Fibroblast of the conjunctiva (primary cell): ENCODE measurements at regions not wholly inside any gene's neighbourhood (a gene's known extent, or its start where the extent isn't known, plus 50 kb on each side); places are given as distances from the start of the nearest gene placed in this dataset.
A peak's percentile ranks its signal among the peaks of the same experiment; 100 is the strongest.
"Not testable (repeated sequence)": the region's sequence is repeated elsewhere in the genome, so short reads cannot be mapped to it uniquely, and the experiment has no call there.

Source experiments
- DNase-seq: peaks from one replicate; pipeline ENCODE4 v3.0.0-alpha.2; 2010; ENCODE audit warnings: low read depth

DNA sequence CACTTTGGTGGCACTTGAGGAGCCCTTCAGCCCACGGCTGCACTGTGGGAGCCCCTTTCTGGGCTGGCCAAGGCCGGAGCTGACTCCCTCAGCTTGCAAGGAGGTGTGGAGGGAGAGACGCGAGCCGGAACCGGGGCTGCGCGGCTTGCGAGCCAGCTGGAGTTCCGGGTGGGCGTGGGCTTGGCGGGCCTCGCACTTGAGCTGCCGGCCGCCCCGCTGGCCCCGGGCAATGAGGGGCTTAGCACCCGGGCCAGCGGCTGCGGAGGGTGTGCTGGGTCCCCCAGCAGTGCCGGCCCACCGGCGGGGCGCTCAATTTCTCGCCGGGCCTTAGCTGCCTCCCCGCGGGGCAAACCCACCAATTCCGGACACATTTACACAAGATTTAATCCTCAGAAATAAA lies 113.7 kb upstream of the RXFP1 start:
- not testable (repeated sequence) for DNase-seq

DNA sequence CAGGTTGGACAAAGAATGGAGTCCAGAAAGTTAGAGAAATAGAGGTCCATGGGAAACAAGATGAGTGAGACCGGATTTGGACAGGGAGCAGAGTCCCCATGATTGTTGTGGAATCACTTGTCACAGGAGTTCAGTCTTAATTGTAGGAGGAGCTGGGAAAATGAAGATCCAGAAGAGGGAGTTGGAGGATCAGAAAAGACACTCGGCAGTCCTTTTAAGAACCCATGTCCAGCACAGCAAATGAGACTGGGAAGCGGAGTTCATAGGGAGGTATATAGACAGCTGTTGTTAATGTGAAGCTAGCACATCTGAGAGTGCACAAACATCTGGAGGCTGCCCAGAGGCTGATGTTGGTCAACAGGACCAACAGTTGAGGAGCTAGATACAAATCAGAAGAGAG lies 111.4 kb upstream of the RXFP1 start:
- DNase-seq: peak; percentile 9

DNA sequence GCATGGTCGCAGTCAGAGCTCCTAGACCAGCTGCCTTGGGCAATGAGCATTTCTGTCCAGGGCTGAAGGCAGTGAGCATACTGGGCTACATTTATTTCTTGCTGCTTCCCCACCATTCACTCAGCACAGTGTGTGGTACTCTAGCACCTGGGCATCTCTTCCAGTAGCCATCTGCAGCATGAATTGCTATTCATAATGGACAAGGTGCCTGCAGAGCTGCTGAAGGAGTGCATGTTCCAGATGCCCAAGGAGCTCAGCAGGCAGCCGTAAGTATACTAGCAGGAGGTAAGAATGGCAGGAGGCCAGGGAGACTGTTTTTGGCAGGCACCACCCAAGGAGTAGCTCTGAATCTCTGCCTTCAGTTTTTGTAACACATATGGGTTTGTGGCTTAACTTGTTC lies 110.4 kb upstream of the RXFP1 start:
- DNase-seq: no peak

DNA sequence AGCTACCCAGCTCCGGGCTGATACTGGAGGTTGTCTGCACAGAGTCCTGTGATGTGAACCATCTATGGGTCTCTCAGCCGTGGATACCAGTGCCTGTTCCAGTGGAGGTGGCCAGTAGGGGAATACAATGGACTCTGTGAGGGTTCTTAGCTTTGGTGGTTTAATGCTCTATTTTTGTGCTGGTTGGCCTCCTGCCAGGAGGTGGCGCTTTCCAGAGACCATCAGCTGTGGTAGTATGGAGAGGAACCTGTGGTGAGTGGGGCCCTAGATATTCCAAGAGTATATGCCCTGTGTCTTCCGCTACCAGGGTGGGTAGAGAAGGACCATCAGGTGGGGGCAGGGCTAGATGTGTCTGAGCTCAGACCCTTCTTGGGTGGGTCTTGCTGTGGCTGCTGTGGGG lies 103.0 kb upstream of the RXFP1 start:
- not testable (repeated sequence) for DNase-seq

DNA sequence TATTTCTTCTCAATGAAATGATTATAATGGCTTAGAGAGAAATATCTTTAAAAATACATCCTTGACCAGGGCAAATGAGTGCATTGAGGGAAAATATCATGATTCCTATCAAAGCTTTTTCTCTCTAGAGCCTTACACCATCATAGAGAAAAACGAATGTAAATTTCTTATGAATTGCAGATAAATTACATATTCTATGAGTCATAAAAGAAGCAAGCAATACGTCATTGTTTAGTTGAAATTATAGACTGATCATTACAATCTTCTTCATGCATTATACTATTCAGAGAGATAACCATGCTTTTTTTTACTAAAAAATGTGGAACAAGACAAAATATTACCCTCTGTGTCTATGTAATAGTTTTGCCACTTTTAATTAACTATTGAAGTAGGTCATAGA lies 100.9 kb upstream of the RXFP1 start:
- DNase-seq: no peak

DNA sequence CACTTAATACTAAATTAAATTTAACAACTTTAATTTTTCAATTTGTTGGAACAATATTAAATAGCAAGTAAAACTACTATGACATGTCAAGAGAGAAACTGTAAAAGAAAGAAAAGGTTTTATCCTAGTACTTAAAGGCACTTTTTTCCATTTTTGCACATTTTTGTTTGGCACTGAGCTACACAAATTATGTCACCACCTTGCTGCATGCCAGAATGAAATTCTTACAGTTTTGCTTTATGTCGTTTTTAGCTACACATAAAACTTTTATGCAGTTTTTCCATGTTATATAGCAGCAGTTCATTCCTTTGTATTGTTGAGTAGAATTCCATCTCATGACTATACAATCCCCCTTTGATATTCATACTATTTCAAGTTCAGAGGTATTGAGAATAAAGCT lies 99.1 kb upstream of the RXFP1 start:
- DNase-seq: no peak

DNA sequence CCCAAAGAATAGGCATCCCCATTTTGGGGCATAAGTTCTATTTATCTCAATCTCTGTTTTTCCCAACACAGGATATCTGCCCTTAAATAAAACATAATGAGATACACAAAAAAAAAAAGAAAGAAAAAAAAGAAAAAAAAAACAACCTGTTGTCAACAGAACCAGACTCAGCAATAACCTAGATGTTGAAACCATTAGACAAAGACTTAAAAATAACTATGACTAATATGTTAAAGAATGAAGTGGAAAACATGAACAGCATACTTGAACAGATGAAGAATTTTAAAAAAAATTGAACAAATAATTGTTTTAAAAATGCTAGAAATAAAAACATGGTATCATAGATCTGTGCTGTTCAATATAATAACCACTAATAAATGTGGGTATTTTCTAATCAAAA lies 93.4 kb upstream of the RXFP1 start:
- DNase-seq: no peak

DNA sequence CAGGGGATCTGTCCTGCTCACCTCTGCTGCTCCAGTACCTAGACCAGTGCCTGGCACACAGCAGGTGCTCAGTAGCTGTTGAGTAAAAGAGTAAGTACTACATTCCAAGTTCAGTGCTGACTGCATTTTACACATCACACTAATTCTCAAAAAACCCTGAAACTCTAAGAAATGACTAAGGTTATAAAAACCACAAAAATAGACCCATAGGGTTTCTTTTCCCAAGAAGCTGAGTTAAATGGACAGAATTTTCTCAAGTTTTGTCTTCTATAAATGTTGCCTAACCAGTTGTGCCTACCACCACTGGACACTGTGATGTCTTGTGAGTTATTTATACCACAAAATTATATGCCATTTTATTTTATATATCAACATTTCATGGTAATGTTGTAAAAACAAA lies 78.9 kb upstream of the RXFP1 start:
- DNase-seq: no peak

DNA sequence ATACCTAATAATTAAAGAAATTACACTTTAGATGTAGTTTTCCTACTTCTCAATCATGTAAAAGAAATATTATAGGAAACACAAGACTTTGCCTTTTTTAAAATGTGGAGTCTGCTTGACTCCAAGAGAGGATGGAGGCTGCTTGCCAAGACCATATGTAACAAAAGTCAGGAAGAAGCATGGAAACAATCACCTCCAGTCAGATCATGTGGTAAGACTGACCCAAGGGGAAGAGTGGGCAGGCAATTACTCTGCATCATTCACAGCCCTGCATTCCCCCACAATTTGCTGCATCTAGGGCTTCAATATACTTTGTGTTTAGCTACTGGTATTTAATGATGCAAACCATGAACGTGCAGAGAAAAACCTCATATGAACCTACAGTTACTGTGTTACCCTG lies 78.0 kb upstream of the RXFP1 start:
- peak; percentile 5 for DNase-seq

DNA sequence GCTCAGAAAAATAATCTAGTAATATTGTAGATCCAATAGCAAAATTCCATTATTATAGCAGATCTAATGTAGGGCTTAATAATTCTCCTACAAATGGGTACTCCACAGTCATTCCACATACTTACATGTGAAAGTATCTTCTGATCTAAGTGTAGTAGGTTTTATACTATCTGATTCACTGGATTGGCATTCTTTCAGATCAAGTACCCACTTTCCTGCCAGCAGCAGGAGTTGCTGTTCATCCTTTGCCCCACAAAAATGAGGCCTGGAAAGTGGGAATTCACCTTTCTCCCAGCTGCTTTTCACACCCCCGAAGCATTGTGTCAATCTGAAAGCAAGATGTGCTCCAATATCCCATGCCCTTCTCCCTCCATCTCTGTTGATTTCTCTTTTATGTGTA lies 77.1 kb upstream of the RXFP1 start:
- no peak for DNase-seq

DNA sequence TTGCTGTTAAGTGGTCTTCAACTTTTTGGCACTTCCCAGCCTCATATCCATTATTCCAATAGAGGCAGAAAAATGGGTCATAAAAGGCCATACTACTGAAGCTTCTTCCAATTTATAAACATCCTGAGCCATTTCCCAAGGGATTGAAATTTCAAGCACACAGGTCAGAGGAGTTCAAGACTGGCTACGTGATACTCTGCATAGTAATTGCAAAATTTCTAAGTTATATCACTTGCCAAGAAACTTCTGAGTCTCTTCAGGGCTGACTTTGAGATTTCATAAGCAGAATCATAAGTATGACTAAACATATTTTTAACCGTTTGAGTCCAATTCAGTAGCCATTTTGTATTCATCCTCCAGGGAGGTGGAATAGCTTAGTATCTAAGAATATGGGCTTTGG lies 75.6 kb upstream of the RXFP1 start:
- peak; percentile 88 for DNase-seq

DNA sequence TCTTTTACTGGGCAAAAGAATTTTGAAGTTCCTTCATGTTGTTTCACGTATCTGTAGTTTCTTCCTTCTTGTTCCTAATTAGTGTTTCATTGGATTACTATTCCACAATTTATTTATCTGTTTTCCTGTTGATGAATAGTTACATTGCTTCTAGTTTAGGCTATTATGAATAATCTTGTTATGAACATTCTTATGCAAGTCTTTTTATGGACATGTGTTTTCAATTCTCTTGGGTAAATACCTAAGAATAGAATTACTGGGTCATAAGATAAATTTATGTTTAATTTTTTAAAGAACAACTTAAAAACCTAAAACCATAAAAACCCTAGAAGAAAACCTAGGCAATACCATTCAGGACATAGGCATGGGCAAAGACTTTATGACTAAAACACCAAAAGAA lies 70.9 kb upstream of the RXFP1 start:
- no peak for DNase-seq

DNA sequence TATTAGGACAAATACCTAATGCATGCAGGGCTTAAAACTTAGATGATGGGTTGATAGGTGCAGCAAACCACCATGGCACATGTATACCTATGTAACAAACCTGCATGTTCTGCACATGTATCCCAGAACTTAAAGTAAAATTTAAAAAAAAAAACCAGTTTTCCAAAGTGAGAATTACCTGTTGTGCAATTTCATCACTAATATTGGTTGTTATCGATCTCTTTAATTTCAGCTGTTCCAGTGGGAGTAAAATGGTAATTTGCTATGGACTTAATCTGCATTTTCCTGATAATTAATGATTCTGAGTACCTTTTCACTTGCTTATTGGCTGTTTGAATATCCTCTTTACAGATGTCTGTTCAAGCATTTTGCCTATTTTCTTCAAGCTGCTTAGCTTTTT lies 69.6 kb upstream of the RXFP1 start:
- not testable (repeated sequence) for DNase-seq

DNA sequence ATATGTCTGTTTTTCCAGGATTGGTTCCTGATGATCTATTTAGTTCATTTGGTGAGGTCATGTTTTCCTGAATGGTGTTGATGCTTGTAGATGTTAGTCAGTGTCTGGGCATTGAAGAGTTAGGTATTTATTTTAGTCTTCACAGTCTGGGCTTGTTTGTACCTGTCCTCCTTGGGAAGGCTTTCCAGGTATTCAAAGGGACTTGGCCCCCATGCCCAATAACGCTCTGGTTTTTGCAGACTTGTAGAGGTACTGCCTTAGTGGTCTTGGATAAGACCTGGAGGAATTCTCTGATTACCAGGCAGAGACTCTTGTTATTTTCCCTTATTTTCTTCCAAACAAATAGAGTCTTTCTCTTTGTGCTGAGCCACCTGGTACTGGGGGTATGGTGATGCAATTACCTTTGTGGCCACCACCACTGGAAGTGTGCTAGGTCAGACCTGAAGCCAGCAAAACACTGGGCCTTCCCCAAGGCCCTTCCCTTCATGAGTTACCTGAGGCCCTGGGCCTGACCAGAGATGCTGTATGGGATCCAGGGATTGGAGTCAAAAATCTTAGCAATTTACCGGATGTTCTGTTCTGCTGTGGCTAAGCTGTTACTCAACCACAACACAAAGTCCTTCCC lies 63.3 kb upstream of the RXFP1 start:
- no peak for DNase-seq

DNA sequence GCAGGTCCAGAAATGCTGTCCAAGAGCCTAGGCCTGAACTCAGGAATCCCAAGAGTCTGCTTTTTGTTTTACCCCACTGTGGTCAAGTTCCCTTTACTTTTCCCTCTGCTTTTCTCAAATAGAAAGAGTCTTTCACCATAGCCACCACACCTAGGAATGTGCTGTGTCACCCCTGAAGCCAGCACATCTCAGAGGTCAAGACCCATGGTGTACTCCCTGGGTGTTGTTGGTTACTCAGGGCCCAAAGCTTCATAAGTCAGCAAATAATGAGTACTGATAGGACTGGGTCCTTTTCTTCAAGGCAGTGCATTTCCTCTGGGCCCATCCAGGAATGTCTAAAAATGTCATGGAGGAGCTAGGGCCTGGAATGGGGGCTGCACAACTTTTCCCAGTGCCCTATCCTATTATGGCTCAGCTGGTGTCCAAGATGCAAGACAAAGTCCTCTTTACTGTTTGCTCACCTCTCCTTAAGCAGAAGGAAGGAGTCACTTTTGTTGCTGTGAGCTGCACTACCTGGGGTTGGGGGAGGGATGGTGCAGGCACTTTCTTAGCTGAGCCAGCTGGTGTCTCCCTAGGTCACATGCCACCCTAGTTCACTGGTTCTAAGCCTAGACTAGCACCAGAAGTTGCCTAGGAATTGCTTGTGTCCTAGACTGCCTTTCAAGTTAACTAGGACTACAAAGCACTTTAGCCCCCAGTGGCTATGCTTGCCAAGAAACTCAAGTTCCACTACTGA lies 62.4 kb upstream of the RXFP1 start:
- DNase-seq: no peak

DNA sequence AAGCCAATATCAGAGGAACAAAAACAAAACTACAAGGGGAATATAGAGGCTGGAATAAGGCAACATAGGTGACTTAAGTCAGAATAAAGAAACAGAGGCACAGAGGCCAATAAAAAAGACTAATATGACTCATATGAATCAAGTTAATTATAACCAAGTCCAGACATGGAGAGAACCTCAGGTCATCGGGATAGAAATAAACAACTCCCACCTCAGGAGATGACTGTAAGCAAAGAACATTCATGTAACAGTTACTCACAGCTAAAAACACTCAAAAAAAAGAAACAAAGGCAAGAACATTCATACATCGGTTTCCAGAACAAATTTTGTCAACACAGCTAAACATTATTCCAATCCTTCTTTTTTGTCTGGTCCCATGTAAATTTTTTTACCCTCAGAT lies 60.3 kb upstream of the RXFP1 start:
- no peak for DNase-seq

DNA sequence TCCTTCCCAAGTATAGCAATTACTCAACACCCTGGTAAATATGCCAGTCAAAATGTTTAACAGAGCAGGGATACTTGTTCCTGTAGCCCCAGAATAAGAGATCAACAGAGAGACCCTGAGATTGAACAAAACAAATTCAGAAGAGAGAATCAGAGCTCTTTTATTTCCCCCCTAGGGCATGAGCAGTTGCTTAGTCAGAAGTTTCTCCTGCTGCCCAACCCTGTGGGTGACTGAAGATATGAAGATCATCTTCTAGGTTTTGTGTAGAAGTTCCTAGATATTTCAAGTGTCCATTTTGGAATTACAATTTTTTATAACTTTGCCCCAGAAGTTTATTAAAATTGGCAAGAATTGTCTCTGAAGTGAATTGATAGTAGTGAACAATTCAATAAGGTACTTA lies 59.1 kb upstream of the RXFP1 start:
- no peak for DNase-seq
